PC-3 (cell line): ENCODE measurements at regions not wholly inside any gene's neighbourhood (a gene's known extent, or its start where the extent isn't known, plus 50 kb on each side); places are given as distances from the start of the nearest gene placed in this dataset.
"Not testable (repeated sequence)": the region's sequence is repeated elsewhere in the genome, so short reads cannot be mapped to it uniquely, and the experiment has no call there.

Experiments used
- CTCF ChIP-seq: fragments of 300-600 bp; sonication (generic); conservative IDR thresholded peaks from 2 replicates; pipeline ENCODE4 v1.5.1; 2017; ENCODE audit warnings: antibody characterized with exemption, low read depth, mild to moderate bottlenecking, low read length
- EZH2 ChIP-seq: fragments of 300-600 bp; sonication (generic); IDR thresholded peaks from one replicate; pipeline ENCODE4 v1.6.1; 2017; ENCODE audit warnings: antibody characterized with exemption, mild to moderate bottlenecking, low read length; ENCODE audit not compliant: unreplicated experiment
- EZH2phosphoT487 ChIP-seq: fragments of 300-600 bp; sonication (generic); IDR thresholded peaks from 2 replicates; pipeline ENCODE4 v1.6.1; 2018; ENCODE audit warnings: mild to moderate bottlenecking, antibody characterized with exemption, low read length, borderline replicate concordance

GRCh38 chr7:76684737-76685136 is 57.7 kb upstream of the POMZP3 start:
- not testable (repeated sequence) for TF ChIP-seq CTCF, EZH2phosphoT487, EZH2
